Epithelial cell of esophagus (primary cell): ENCODE measurements at regions not wholly inside any gene's neighbourhood (a gene's known extent, or its start where the extent isn't known, plus 50 kb on each side); places are given as distances from the start of the nearest gene placed in this dataset.

Experiments used
- DNase-seq: peaks from one replicate; pipeline ENCODE4 v3.0.0; 2010; ENCODE audit warnings: low read depth
- H3K4me3 ChIP-seq: 2 replicates; pipeline ENCODE4 v1.5.1; 2011; ENCODE audit warnings: mild to moderate bottlenecking, low read length, control low read depth
- CTCF ChIP-seq: IDR thresholded peaks from 2 replicates; pipeline ENCODE4 v1.5.1; 2011; ENCODE audit warnings: low read depth, mild to moderate bottlenecking, low read length, control low read depth, inconsistent platforms; ENCODE audit not compliant: insufficient read depth; ENCODE audit errors: missing control alignments

- no peak overlapping the region for H3K4me3 ChIP-seq
- DNase-seq, result peak; percentile 79
- no peak for TF ChIP-seq CTCF
These were observed 650.3 kb downstream of the CCDC171 start for GRCh38 chr9:16202914-16203728.

DNA sequence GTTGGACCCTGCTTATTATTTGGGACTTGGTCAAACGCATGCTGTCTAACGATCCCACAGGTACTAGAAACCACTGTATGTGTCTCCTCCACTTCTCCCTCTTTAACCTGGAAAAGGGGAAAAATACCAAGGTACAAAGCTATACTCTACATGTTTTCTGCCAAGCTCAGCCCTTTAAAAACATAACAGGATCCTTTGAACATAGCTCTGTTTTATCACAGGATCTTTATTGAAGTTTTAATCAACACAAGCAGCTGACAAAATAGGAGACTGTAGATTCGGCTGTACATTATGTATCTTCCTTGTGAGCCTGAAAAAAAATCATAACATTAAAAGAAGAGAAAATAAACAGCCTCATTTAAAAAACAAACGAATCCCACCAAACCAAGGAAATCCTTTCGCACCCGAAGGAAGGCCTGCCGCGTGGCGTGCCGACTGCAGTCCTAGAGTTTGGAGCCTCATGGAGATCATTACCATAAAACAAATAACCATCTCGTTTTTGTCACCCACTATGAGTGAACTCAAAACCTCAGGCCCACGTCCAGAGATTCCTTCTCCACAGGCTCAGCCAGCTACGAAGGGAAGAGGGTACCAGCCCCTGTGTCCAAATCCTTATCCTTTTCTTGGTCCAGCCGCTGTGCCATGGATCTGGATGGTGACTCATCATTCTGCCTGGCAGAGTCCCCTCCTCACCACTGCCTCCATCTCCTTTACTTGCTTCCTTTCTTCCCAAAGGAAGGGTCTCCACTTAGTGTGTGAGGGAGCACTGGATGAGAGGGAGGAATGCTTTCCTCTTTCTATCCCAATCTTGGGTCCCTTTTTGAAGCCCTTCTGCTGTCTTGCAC lies 651.1 kb downstream of the CCDC171 start:
- no peak overlapping the region for H3K4me3 ChIP-seq
- TF ChIP-seq CTCF, result no peak
- no peak for DNase-seq

DNA sequence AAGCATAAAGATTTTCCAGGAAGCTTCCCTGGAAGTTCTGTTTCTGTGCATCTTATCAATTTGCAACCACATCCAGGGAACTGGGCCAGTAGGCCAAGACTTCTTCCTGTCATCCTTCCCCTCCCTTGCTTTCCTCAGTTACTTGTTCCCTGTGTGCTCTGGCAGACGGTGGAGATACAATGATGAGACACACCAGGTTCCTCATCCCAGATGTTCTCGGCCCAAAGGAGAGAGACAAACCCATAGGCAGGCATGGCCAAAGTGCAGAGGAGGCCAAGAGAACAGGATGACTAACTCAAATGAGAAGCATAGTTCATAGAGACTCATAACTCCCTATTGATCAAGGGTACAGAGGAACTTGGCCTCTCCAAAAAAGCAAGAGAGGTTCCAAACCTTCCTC lies 652.6 kb downstream of the CCDC171 start:
- no peak for TF ChIP-seq CTCF
- no peak for DNase-seq
- H3K4me3 ChIP-seq, result no peak overlapping the region

DNA sequence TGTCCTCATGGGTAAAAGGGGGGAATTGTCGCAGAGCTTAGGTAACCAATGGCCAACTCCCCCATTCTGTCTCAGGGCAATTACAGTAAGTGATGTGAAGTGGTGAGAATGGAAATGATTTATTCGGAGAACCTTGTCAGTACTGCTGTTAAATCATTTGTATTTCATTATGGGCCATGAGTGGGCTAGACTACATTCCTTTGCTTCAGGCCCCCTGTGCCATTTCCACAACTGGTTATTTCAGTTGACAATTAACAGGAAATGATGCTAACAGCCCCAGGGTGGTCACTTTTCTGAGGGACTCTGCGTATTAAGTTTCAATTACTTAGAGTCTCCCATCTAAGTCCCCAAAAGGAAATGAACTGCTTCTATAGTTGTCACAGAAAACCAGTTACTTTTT lies 653.7 kb downstream of the CCDC171 start:
- DNase-seq, result no peak
- no peak overlapping the region for H3K4me3 ChIP-seq
- TF ChIP-seq CTCF, result no peak

GRCh38 chr9:16207161-16207560 lies 654.3 kb downstream of the CCDC171 start:
- no peak for TF ChIP-seq CTCF
- DNase-seq, result no peak
- H3K4me3 ChIP-seq, result no peak overlapping the region

- TF ChIP-seq CTCF, result no peak
- DNase-seq, result no peak
- no peak overlapping the region for H3K4me3 ChIP-seq
These were observed 657.6 kb downstream of the CCDC171 start for GRCh38 chr9:16210440-16210839.
